ENCODE measurements at regions not wholly inside any gene's neighbourhood (a gene's known extent, or its start where the extent isn't known, plus 50 kb on each side); places are given as distances from the start of the nearest gene placed in this dataset.
"Not testable (repeated sequence)": the region's sequence is repeated elsewhere in the genome, so short reads cannot be mapped to it uniquely, and the experiment has no call there.

DNA sequence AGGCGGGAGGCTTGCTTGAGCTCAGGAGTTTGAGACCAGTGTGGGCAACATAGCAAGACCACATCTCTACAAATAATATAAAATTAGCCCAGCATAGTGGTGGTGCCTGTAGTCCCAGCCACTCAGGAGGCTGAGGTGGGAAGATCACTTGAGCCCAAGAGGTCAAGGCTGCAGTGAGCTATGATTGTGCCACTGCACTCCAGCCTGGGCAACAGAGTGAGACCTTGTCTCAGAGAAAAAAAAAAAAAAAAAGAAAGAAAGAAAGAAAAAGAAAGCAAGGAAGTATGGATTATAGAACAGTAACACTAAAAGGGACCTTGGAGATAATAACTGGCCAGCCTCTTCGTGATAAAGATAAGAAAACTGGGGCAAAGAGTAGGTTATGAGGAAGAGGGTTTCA, 130.4 kb downstream of the PLCE1 start:
- not testable (repeated sequence) for DNase-seq (ENCODE audit: low spot score)

DNA sequence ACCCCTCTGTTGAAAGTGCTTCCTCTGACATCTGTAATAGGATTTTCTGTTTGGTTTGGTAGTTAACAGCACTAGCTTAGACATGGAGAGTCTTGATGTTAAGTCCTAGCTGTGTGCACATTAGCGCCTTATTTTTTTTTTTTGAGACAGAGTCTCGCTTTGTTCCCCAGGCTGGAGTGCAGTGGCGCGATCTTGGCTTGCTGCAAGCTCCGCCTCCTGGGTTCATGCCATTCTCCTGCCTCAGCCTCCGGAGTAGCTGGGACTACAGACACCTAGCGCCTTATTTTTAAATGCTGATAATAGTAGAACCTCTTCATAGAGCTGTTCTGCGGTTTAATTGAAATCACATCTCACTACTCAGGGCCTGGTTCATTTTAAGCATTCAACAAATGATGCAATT, 131.5 kb downstream of the PLCE1 start:
- DNase-seq (ENCODE audit: low spot score): not testable (repeated sequence)

DNA sequence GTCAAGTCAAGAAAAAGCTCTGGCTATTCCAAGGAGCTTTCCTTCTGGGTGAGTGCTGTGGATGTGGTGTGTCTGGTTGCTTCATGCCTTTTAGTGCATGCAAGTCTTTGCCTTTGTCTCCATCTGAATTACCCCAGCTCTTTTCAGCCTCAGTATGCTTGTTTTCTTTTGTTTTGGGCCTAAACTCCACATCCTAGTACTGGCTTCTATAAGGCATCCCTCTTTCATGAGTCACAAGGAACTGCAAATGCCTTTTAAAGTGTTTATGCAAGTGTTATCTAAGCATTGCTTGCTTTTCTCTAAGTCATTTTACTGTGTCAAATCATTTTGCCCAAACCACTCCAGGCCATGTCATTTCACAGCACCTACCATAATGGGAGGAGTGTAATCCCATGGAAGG, 132.1 kb downstream of the PLCE1 start:
- no peak for DNase-seq (ENCODE audit: low spot score)

DNA sequence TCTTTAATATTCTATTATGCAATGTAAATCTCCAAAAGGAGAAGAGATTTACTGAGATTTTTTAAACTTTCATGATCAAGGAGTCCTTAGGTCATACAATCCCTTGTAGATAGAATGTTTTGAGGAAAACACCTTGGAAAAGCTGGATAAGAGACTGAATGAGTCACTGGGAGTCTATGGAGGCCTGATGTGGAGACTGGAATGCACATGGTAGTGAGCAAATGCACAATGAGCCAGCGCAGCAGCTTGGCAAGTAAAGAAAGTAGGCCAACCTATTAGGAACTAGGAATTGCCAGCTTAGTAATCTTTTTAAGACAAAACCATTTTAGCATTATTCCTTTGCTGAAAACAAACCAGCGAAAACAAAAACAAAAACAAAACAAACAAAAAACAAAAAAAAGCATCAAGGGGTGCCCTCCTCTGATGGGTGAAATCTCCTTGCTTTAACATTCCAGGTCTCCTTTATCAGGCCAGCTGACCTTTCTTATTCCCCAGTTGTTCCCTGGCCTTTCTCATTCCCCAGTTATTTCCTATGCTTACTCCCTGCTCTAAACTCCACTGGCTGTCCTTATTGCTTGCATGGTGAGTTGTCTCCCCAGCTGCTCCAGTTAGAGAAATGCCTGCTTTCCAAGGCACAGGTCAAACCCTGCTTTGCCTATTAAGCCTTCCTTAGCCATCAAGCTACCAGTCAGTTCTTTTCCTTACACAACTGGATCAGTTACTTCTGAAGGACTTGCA, 135.8 kb downstream of the PLCE1 start:
- DNase-seq (ENCODE audit: low spot score): no peak

DNA sequence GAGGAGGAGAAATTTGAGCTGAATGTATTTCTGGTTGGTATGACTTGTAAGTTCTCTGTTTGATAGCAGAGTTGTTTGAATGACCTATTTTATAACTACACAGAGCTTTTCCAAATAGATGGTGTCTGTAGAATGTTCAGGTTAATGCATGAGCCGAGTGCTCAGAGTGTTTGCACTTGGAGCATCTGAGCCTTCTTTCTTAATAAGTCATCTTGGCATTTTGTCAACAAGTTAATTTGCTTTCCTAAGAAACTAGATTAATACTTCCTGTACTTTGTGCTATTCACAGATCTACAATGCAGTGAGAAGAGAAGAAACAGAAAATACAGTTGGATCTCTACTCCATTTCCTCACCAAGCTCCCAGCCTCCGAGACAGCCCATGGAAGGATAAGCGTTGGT, 138.2 kb downstream of the PLCE1 start:
- no peak for DNase-seq (ENCODE audit: low spot score)

DNA sequence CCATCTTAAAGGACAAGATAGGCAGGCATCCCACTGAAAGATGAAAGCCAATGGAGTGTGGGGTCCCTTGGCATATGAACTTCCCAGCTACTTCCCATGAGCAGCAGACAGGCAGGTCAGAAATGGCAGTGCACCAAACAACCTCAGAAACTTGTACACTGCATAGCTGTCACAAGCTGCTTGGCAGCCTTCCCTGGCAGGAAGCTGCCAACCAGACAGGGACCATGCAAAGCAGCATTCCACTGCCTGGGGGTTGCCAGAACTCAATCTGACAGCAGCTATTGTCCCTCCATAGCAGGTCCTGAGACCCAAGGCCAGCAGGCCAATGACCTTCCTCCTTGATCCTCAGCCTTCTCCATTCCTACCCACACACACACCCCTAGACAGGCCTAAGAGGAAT, 139.5 kb downstream of the PLCE1 start:
- no peak for DNase-seq (ENCODE audit: low spot score)

DNA sequence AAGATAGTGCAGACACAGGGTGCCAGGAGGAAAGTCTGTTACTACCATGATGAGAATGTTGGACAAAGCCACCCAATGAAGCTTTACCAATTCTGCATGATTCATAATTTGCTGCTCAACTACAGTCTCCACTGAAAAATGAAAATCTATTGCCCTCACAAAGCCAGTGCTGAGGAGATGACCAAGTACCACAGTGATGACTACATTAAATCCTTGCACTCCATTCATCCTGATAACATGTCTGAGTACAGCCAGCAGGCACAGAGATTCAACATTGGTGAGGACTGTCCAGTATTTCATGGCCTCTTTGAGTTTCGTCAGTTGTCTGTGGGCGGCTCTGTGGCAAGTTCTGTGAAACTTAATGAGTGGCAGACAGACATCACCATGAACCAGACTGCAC, 144.0 kb downstream of the PLCE1 start:
- no peak for DNase-seq (ENCODE audit: low spot score)

DNA sequence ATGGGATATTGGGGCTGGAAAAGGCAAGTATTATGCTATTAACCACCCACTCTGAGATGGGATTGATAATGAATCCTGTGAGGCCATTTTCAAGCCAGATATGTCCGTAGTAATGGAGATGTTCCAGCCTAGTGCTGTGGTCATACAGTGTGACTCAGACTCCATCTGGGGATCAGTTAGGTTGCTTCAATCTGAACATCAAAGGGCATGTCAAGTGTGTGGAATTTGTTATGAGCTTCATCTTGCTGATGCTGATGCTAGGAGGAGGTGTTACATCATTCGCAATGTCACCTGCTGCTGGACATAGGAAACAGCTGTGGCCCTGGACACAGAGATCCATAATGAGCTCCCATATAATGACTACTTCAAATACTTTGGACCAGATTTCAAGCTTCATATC, 144.7 kb downstream of the PLCE1 start:
- no peak for DNase-seq (ENCODE audit: low spot score)

DNA sequence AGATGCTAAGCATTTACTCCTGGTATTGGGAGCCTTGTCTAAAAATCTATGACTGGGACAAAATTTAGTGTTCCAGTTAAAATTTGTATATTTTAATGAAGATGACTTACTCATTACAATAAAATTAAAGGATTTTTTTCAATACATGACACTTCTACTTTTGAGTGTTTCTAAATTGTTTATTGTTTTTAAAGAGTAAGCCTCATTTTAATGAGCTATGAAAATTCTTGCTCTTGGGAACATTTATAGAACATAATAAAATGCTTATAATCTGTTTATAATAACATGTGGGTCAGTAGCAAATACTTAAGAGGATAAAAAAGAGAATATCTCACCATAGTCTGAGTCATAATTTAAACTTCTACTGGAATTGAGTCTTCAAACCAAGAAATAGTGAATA, 149.5 kb downstream of the PLCE1 start:
- DNase-seq (ENCODE audit: low spot score): no peak

DNA sequence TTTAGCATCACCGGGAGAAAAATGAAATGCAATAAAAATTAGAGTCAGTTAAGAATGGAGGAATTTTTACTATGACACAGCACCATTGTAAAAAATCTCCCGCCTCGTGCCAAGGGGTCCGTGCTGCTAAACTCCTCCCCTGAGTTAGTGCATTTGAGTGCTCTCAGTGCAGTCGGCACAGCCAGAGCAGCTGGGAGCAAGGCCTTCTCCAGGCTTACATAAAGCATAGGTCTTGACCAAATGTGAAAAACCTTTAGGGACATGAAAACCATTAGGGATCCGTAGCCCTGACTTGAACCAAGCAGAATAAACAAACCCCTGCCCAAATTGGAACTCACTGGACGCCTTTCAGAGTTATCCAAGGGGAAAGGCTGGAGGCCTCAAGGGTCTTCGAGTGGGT, 152.6 kb downstream of the PLCE1 start:
- no peak for DNase-seq (ENCODE audit: low spot score)

DNA sequence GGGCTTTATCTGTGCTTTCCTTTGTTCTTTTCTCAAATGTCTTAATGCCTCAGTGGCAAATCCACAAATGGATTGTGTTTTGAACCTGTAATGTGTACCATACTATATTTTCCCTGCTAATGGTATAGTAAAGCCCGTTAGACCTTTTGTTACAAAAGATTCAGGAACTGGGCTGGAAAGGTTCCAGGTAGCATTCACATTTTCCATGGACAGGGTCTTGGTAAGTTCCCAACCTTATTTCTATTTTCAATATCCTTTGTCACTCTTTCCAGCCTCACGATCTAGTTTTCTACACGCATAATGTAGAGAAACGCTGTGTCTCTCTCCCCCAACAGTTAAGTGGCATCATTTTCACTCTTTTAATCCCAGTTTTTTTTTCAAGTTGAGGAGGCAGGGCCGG, 153.0 kb downstream of the PLCE1 start:
- no peak for DNase-seq (ENCODE audit: low spot score)

DNA sequence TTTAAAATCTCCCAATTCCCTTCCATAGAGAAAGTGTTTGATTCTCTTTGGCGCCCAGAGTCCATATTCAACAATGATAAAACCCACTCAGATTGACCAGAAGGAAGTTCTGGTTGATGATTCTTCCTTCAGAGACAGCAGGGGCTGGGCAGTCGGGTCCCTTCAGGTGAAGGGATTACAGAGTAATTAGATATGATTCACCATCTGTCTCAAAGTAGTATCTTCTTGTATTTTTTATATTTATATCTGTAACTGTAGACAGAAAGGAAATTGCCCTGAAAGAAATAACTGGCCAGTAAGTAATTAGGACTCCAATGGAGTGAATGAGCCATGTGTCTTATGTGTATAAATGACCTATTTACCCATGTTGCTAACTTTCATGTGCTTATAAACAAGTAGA, 156.0 kb downstream of the PLCE1 start:
- no peak for DNase-seq (ENCODE audit: low spot score)

DNA sequence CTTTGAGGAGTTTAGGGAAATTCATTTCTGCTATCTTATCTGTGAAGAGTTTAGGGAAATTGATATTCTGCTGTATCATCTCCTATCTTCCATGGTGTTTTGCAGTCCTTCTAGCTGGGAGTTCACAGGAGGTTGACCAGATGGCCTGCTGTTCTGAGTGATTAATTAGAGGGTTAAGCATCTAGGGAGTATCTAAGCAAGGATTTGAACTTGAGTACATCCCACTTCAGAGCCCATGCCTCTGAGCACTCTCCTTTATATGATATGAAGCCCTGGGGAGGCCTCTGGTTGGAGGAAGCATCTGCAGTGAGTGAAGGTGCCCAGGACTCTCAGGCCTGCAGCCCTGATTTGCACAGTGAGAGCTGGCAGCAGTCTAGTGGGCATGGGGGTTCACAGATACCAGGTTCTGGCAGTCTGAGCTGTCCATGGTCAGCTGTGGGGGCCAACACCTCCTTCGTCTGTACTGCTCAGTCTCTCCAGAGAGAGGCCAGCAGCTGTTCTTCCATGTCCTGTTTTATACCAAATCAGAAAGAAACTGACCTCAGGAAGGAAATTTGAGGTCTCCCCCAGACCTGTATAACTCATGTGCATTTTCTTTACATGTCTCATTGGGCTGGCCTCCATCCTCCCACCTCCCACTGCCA, 156.9 kb downstream of the PLCE1 start:
- no peak for DNase-seq (ENCODE audit: low spot score)

DNA sequence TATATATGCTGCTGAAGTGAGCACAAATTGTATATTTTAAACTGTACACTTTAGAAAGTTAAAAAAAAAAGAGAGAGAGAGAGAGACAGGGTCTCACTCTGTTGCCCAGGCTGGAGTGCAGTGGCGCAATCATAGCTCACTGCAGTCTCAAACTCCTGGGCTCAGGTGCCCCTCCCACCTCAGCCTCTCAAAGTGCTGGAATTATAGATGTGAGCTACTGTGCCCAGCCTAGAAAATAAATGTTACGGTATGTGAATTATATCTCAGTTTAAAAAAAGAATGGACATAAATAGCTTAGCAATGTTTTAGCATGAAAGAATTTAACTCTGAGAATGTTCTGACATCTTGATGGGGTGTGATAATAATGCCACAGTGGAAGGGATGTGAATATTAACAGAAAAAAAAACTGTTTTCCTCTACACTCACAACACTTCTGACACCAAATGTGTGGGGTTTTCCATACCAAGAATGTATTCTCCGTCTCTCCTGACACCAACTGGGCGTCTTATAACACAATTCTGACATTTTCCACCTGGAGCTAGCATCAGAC, 162.1 kb downstream of the PLCE1 start:
- DNase-seq (ENCODE audit: low spot score): no peak

DNA sequence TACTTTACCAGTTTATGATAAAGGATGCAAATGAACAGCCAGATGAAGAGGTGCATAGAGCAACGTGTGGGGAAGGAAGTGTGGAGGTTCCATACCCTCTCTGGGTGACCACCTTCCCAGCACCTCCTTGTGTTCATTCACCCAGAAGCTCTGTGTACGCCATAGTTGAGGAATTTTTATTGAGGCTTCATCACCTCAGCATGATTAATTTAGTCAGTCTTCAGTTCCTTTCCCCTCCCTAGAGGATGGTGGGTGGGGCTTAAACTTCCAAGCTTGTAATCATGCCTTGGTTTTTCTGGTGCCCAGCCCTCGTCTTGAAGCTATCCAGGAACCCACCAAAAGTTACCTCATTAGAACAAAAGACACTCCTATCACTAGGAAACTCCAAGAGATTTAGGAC, 162.7 kb downstream of the PLCE1 start:
- no peak for DNase-seq (ENCODE audit: low spot score)

DNA sequence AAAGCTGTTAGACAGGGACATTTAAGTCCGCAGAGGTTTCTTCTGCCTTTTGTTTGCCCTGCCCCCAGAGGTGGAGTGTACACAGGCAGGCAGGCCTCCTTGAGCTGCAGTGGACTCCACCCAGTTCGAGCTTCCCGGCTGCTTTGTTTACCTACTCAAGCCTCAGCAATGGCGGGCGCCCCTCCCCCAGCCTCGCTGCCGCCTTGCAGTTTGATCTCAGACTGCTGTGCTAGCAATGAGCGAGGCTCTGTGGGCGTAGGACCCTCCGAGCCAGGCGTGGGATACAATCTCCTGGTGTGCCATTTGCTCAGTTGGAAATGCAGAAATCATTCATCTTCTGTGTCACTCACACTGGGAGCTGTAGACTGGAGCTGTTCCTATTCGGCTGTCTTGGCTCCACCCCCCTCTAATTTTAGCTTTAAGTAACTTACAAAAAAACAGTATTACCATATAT, 171.5 kb downstream of the PLCE1 start:
- peak; percentile 10 for DNase-seq (ENCODE audit: low spot score)

DNA sequence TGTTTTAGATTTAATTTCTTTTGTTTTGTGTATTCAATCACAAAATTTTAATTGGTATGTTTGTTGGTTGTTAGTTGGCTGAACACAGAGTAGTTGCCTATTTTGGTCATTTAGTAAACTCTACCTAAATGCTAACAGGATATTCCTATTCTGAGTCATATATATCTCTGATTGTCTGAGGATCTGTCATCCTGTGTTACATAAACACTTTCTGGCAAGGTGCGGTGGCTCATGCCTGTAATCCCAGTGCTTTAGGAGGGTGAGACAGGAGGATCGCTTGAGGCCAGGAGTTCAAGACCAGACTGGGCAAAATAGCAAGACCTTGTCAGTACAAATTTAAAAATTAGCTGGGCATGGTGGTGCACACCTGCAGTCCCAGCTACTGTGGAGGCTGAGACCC, 178.6 kb downstream of the PLCE1 start:
- DNase-seq (ENCODE audit: low spot score): no peak

DNA sequence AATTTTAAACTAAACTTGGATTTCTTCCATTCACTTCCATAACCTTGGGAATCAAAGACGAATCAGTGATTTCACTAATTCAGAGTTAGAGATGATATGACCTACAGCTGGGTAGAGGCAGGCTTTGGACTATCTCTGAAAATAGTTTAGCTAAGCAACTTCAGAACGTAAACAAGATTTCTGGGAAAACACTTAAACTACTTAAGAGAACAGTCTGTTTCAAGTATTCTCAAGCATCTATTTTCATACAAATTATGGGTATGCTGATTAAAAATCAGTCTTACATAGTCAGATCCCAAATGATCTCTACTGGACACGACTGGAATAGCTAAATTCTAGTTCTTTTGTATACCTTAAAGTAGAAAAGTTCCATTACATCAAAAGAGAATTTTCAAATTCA, 179.9 kb downstream of the PLCE1 start:
- no peak for DNase-seq (ENCODE audit: low spot score)

DNA sequence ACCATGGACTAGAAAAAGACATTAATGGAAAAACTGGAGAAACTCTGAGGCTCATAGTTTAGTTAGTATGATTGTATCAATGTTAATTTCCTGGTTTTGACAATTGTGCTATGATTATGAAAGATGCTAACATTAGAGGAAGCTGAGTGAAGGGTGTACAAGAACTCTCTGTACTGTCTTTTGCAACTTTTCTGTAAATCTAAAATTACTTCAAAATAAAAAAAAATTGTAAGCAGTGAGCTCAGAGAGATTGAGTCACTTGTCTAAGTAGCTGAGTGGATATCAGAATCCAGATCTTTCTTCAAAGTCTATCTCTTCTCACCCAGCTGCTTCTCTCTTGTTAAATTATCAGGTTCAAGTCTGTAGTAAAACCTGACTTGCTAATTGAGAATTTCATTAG, 181.1 kb downstream of the PLCE1 start:
- DNase-seq (ENCODE audit: low spot score): no peak

DNA sequence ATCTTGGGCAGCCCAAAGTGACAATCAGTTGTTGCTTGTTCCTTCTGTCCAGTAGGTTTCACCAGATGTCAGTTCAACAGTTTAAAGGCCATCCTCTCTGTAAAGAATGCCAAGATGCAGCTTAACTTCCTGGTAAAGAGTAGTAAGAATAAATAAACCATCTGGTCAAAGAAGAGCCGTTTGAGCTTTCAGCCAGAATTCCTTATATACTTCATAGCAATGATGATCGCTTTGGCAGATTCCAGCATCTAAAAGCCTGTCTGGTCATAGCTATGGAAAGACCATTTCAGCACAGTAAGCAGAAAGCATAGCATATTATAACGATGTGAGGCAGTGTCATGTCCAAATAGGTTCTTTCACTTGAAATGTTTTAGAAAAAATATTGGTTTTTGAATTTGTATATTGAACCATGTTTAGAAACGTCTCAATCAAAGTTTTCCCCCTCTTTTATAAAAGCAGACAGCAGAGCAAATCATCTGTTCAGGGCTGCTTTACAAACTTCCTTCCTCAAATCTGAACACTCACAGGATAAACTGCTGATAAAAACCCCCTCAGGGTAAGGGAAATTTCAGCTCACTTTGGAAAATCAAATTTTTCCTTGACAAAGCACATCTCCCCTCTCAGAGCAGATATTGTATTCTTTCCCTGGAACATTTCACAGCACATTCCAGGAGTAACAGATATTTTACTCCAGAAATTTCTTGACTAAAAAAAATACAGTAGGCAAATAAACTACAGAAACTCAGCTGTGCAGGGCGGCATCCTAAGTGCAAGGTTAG, 184.1 kb downstream of the NOC3L start:
- DNase-seq (ENCODE audit: low spot score): no peak

DNA sequence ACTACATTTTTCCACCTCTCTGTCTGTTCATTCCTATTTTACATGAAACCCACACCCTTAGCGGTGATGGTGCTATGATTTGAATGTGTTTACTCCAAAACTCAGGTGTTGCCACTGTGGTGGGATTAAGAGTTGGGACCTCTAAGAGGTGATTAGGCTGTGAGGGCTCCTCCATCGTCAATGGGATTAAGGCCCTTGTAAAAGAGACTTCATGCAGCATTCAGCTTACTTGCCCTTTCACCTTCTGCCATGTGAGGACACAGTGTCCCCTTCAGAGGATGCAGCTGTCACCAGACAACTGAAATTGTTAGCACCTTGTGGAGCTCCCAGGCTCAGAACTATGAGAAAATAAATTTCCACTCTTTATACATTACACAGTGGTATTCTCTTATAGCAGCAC, 182.2 kb downstream of the NOC3L start:
- no peak for DNase-seq (ENCODE audit: low spot score)

DNA sequence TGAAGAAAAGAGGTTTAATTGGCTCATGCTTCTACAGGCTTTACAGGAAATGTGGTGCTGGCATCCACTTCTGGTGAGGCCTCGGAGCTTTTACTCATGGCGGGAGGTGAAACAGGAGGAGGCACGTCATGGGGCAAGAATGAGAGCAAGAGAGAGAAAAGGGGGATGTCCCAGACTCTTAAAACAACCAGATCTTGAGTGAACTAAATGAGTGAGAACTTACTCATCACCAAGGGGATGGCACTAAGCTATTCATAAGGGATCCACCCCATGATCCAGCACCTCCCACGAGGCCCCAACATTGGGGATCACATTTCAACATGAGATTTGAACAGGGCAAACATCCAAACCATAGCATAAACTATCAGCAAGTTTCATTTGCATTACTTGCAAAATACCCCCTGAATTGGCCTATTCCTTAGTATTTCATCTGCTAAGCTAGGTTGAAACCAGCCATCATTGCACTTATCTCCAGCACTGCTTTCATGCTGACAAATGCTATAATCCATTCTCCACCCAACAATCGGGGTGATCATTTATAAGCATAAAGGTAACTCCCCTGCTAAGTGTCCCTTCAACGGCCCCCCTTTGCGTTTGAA, 179.0 kb downstream of the NOC3L start:
- DNase-seq (ENCODE audit: low spot score): no peak
